ENCODE measurements at regions not wholly inside any gene's neighbourhood (a gene's known extent, or its start where the extent isn't known, plus 50 kb on each side); places are given as distances from the start of the nearest gene placed in this dataset.

DNA sequence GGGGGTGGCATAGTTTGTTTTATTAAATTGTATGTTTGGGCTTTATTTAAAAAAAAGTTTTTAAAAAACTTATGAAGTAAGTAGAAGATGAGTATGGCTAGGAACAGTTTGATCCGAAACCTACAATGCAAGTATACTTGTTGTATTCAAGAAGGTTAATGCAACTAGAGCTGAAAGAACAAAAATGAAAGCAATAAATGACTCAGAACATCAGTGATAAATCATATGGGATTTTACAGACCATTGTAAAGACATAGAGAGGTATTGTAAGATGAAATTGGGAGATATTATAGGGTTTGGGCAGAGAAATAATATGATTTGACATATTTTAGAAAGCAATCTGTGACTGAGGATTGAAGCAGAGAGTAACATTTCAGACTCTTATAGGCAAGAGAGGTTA is 1135.3 kb downstream of the SLITRK5 start (continued):
- TF ChIP-seq REST (IDR thresholded peaks at IDR 0.05) (no peak), JUND (IDR thresholded peaks at IDR 0.05) (no peak), NR2F2 (IDR thresholded peaks at IDR 0.05) (no peak), GABPA (IDR thresholded peaks at IDR 0.05 in 1 of 2, conservative IDR thresholded peaks at IDR 0.05 in 1 of 2) (no peak), FOXA2 (IDR thresholded peaks at IDR 0.05) (no peak), HNF4G (IDR thresholded peaks at IDR 0.05) (no peak), HNF4A (conservative IDR thresholded peaks at IDR 0.05) (no peak), RXRA (IDR thresholded peaks at IDR 0.05) (no peak), TAF1 (conservative IDR thresholded peaks at IDR 0.05) (no peak), SP1 (IDR thresholded peaks at IDR 0.05) (no peak)
- TF ChIP-seq, protein P1, sequence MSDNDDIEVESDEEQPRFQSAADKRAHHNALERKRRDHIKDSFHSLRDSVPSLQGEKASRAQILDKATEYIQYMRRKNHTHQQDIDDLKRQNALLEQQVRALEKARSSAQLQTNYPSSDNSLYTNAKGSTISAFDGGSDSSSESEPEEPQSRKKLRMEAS (IDR thresholded peaks at IDR 0.05) = no peak

DNA sequence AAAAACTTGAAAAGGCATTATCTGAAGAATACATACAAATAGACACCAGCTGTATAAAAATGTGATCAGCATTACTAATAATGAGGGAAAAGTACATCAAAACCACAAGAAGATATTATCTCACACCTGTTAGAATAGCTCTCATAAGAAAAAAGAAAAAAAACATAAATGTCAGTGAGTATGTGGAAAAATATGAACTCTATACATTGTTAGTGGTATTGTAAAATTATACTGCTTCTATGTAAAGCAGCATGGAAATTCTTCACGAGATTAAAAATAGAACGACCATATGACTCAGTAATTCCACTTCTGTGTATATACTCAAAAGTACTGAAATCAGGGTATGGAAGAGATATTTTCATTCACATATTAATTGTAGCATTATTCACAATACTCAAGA is 1146.4 kb downstream of the SLITRK5 start:
- H3K36me3 ChIP-seq (ENCODE audit: control insufficient read depth in 4 of 4, insufficient read depth in 3 of 4, low read depth in 1 of 4, low read length in 3 of 4) = no peaks in the 10 kb centered on the region
- no peaks in the 10 kb centered on the region for H3K27me3 ChIP-seq (ENCODE audit: control insufficient read depth in 4 of 4, insufficient read depth in 4 of 4, low read length in 3 of 4)
- H3K9me3 ChIP-seq (ENCODE audit: control insufficient read depth in 4 of 4, low read length in 3 of 4) = peaks cover 0 to 2% (median 0%) of the 10 kb centered on the region in 4 donors
- H3K4me1 ChIP-seq (ENCODE audit: control insufficient read depth in 4 of 4, insufficient read depth in 4 of 4, low read length in 3 of 4) = no peaks in the 10 kb centered on the region
- no peak overlapping the region for H3K4me3 ChIP-seq (ENCODE audit: low read depth in 1 of 3, low read length in 3 of 3)
- DNase-seq (ENCODE audit: low spot score) = no peak
- WGBS = 71% methylated on average over 2 of the region's 2 CpGs
- no peak for TF ChIP-seq HNF4A (conservative IDR thresholded peaks at IDR 0.05)
- no peak overlapping the region for H3K27ac ChIP-seq (ENCODE audit: low read depth in 1 of 2, low read length in 2 of 2)
- no peak overlapping the region for H3K9ac ChIP-seq (ENCODE audit: low read depth in 1 of 2, low read length in 2 of 2)

DNA sequence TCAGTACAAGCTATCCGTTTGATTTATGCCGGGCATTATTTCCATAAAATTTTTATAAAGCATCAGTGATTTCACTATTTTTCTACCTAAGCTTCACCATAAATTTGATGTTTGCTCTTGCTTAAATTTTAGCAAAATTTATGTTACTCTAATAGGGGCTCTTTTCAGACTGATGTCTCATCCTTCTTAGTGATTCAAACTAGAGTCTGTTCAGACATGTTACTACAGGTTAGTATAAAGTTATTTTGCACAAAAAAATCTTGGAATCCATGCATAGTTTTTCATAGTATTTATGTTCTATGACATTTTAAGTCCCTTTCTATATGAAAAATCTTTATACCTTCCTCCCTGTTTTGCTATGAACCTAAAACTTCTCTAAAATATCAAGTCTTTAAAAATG is 1151.9 kb downstream of the SLITRK5 start:
- H3K36me3 ChIP-seq (ENCODE audit: control insufficient read depth in 4 of 4, insufficient read depth in 3 of 4, low read depth in 1 of 4, low read length in 3 of 4) = no peaks in the 10 kb centered on the region
- 85% methylated on average over 2 of the region's 2 CpGs for WGBS
- TF ChIP-seq GABPA (IDR thresholded peaks at IDR 0.05 in 1 of 2, conservative IDR thresholded peaks at IDR 0.05 in 1 of 2) (no peak), SP1 (IDR thresholded peaks at IDR 0.05) (no peak), HNF4A (conservative IDR thresholded peaks at IDR 0.05) (no peak), TAF1 (conservative IDR thresholded peaks at IDR 0.05) (no peak), EGR1 (IDR thresholded peaks at IDR 0.05; ENCODE audit: low read depth in 2 of 2) (no peak), YY1 (IDR thresholded peaks at IDR 0.05) (no peak), ZBTB33 (IDR thresholded peaks at IDR 0.05) (no peak), RXRA (IDR thresholded peaks at IDR 0.05) (no peak)
- TF ChIP-seq, protein P1 (IDR thresholded peaks at IDR 0.05) = no peak
- no peak for DNase-seq (ENCODE audit: low spot score)
- no peak overlapping the region for H3K27ac ChIP-seq (ENCODE audit: low read depth in 1 of 2, low read length in 2 of 2)
- no peaks in the 10 kb centered on the region for H3K27me3 ChIP-seq (ENCODE audit: control insufficient read depth in 4 of 4, insufficient read depth in 4 of 4, low read length in 3 of 4)
- H3K4me3 ChIP-seq (ENCODE audit: low read depth in 1 of 3, low read length in 3 of 3) = no peak overlapping the region
- no peaks in the 10 kb centered on the region for H3K9me3 ChIP-seq (ENCODE audit: control insufficient read depth in 4 of 4, low read length in 3 of 4)
- no peak overlapping the region for H3K9ac ChIP-seq (ENCODE audit: low read depth in 1 of 2, low read length in 2 of 2)
- H3K4me1 ChIP-seq (ENCODE audit: control insufficient read depth in 4 of 4, insufficient read depth in 4 of 4, low read length in 3 of 4) = no peaks in the 10 kb centered on the region

Data from liver (tissue), 7 donors.